TTC549 (cell line): ENCODE measurements at regions not wholly inside any gene's neighbourhood (a gene's known extent, or its start where the extent isn't known, plus 50 kb on each side); places are given as distances from the start of the nearest gene placed in this dataset.

Experiments
- FAIRE-seq: peaks from 2 replicates; lab custom pipeline; 2012; peaks lifted over from hg19 to GRCh38; lab: Jason Lieb, UNC

- no peak for FAIRE-seq
Measured at GRCh38 chr2:211237586-211238275, 681.3 kb downstream of the CPS1 start.

GRCh38 chr2:211241891-211242290 lies 685.5 kb downstream of the CPS1 start:
- FAIRE-seq: no peak

- FAIRE-seq: no peak
Measured at GRCh38 chr2:211247751-211248150, 691.4 kb downstream of the CPS1 start.

- FAIRE-seq: no peak
Measured at GRCh38 chr2:211248841-211249240, 692.4 kb downstream of the CPS1 start.

- FAIRE-seq: no peak
Measured at GRCh38 chr2:211251016-211251415, 694.6 kb downstream of the CPS1 start.

- FAIRE-seq: no peak
Measured at GRCh38 chr2:211258646-211259335, 702.4 kb downstream of the CPS1 start.

DNA sequence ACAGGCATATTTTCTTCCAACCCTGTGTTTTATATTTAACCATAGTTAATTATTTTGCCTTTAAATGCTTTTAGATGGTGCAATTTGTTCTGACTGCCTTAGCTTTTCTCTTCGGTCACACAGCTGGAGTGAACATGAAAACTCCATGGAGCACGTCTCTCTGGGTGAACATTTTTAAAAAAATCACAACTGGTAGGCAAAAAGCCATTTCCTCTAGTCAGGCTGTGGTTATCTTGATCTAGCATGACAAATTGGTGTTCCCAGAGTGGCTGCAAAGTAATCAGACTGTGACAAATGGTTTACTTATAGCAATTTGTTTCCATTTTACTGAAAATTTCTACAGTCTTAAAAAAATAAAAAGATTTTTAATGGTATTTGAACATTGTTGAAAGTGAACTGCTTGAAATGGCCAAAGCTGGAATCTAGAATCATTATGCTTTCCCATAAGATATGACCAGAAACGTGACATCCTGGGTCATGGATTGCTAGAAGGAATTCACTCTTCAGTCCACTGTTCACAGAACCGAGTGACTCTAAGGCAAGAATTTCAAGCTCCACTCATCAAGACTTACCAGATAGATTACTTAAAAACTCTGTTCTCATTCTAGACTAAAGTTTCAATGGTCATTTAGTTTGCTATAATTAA lies 703.6 kb downstream of the CPS1 start:
- FAIRE-seq: no peak

DNA sequence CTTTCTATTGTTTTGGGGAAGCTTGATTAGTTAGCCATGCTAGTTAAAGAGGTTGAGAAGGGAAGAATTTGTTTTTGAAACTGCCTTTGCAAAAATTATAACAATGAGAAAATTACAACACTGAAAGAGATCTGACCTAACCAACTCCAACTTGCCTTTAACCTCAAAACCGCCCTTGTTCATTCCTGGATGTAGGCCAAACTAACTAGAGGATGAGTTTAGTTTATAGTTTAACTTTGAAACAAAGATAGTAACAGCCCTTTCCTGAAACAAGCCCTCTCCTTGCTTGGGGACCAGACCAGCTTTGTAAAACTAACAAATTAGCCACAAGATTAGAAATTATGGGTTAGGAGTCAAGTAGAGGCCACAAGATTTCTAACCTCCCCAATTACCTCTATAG lies 713.9 kb downstream of the CPS1 start:
- FAIRE-seq: no peak

GRCh38 chr2:211281430-211282073 lies 725.2 kb downstream of the CPS1 start:
- FAIRE-seq: no peak

- no peak for FAIRE-seq
Measured at GRCh38 chr2:211302676-211303075, 746.3 kb downstream of the CPS1 start.

- FAIRE-seq: no peak
Measured at GRCh38 chr2:211306929-211307328, 750.5 kb downstream of the CPS1 start.
